ENCODE measurements at regions not wholly inside any gene's neighbourhood (a gene's known extent, or its start where the extent isn't known, plus 50 kb on each side); places are given as distances from the start of the nearest gene placed in this dataset.
"Not testable (repeated sequence)": the region's sequence is repeated elsewhere in the genome, so short reads cannot be mapped to it uniquely, and the experiment has no call there.

DNA sequence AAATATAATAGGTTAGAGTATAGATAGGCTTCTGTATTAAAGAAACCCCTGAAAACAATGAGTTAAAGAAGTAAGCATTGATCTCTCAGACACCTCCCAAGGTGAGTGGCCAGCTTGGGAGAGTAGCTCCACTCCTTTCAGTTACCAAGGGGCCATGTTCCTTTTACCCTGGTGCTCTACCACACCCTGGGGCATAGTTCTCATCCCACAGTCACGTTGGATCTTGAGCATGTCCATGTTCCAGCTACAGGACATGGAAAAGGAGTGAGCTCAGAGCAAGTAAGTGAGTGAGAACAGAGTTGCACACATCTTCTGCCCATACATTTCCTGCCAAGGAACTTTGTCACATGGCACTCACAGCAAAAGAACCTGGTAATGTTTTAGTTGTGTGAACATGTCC is 325.9 kb upstream of the SLC39A10 start:
- Histone ChIP-seq H3K9ac (ENCODE audit: low read length) (no peak overlapping the region), H3K4me3 (ENCODE audit: low read depth in 1 of 2, low read length in 2 of 2) (no peak overlapping the region), H3K27ac (ENCODE audit: low read depth, low read length) (no peak overlapping the region), H3K4me1 (ENCODE audit: insufficient read depth, low read length) (no peaks in the 10 kb centered on the region), H3K36me3 (ENCODE audit: insufficient read depth, low read length) (no peaks in the 10 kb centered on the region), H3K9me3 (ENCODE audit: low read length) (no peaks in the 10 kb centered on the region), H3K27me3 (ENCODE audit: control insufficient read depth in 1 of 2, insufficient read depth in 2 of 2, low read length in 2 of 2) (no peaks in the 10 kb centered on the region)

DNA sequence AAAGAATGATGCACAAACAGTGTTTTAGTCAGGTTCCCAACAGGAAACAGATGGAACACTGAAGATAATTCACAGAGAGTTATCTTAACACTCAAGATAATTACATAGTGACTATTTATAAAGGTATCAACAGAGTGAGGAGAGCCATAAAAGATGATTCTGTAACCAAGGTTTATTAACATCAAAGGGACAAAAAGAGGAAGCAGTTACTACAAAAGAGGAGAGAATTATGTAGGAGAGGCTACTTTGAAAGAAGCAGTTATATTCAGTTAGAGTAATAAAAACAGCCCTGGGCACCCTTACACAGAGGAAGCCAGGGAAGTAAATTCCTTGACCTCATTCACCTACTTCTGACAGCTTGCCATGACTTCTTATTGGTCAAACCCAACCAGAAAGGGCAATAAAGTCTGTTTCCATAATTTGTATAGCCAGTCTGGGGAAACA is 326.5 kb upstream of the SLC39A10 start:
- Histone ChIP-seq H3K36me3 (ENCODE audit: insufficient read depth, low read length) (no peaks in the 10 kb centered on the region), H3K4me3 (ENCODE audit: low read depth in 1 of 2, low read length in 2 of 2) (no peak overlapping the region), H3K4me1 (ENCODE audit: insufficient read depth, low read length) (no peaks in the 10 kb centered on the region), H3K27me3 (ENCODE audit: control insufficient read depth in 1 of 2, insufficient read depth in 2 of 2, low read length in 2 of 2) (no peaks in the 10 kb centered on the region), H3K9me3 (ENCODE audit: low read length) (no peaks in the 10 kb centered on the region), H3K9ac (ENCODE audit: low read length) (no peak overlapping the region), H3K27ac (ENCODE audit: low read depth, low read length) (no peak overlapping the region)

DNA sequence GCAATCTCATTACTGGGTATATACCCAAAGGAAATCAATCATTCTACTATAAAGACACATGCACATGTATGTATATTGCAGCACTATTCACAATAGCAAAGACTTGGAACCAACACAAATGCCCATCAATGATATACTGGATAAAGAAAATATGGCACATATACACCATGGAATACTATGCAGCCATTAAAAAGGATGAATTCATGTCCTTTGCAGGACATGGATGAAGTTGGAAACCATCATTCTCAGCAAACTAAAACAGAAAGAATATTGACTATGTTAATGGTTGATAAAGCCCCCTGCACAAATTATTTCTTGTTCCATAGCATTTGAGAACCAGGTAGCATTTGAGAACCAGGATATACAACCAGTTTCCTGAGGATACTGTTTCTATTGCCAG is 327.2 kb upstream of the SLC39A10 start:
- not testable (repeated sequence) for H3K9ac ChIP-seq (ENCODE audit: low read length); H3K4me3 ChIP-seq (ENCODE audit: low read depth in 1 of 2, low read length in 2 of 2); H3K36me3 ChIP-seq (ENCODE audit: insufficient read depth, low read length); H3K27me3 ChIP-seq (ENCODE audit: control insufficient read depth in 1 of 2, insufficient read depth in 2 of 2, low read length in 2 of 2); H3K9me3 ChIP-seq (ENCODE audit: low read length); H3K4me1 ChIP-seq (ENCODE audit: insufficient read depth, low read length); H3K27ac ChIP-seq (ENCODE audit: low read depth, low read length)

GRCh38 chr2:195326537-195326936 is 330.5 kb upstream of the SLC39A10 start:
- H3K36me3 ChIP-seq (ENCODE audit: insufficient read depth, low read length): no peaks in the 10 kb centered on the region
- H3K27me3 ChIP-seq (ENCODE audit: control insufficient read depth in 1 of 2, insufficient read depth in 2 of 2, low read length in 2 of 2): no peaks in the 10 kb centered on the region
- H3K9ac ChIP-seq (ENCODE audit: low read length): no peak overlapping the region
- H3K27ac ChIP-seq (ENCODE audit: low read depth, low read length): no peak overlapping the region
- peaks cover 4% of the 10 kb centered on the region for H3K4me1 ChIP-seq (ENCODE audit: insufficient read depth, low read length)
- H3K9me3 ChIP-seq (ENCODE audit: low read length): no peaks in the 10 kb centered on the region
- H3K4me3 ChIP-seq (ENCODE audit: low read depth in 1 of 2, low read length in 2 of 2): no peak overlapping the region

DNA sequence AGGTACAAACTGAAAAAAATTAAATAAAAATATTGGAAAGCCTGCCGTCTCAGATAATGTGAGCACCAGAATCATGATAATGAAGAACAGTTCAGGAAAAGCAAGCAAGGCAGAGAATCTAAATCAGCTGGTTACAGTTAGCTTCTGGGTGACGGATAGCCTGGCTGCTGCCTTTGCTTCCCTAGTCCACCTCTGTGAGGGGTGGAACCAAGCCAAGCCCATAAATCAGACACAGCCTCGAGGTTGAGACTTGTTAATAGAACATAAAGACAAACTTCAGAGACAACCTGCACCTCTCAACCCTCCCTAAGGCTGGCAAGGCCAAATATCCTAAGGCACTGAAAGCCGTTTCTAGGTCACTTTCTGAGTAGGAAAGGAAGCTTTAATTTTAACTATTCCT is 334.7 kb upstream of the SLC39A10 start:
- H3K4me3 ChIP-seq (ENCODE audit: low read depth in 1 of 2, low read length in 2 of 2): no peak overlapping the region
- H3K27ac ChIP-seq (ENCODE audit: low read depth, low read length): no peak overlapping the region
- H3K9me3 ChIP-seq (ENCODE audit: low read length): no peaks in the 10 kb centered on the region
- H3K4me1 ChIP-seq (ENCODE audit: insufficient read depth, low read length): peaks cover 4% of the 10 kb centered on the region
- H3K27me3 ChIP-seq (ENCODE audit: control insufficient read depth in 1 of 2, insufficient read depth in 2 of 2, low read length in 2 of 2): no peaks in the 10 kb centered on the region
- no peak overlapping the region for H3K9ac ChIP-seq (ENCODE audit: low read length)
- H3K36me3 ChIP-seq (ENCODE audit: insufficient read depth, low read length): no peaks in the 10 kb centered on the region

GRCh38 chr2:195320413-195320973 is 336.5 kb upstream of the SLC39A10 start:
- Histone ChIP-seq H3K9me3 (ENCODE audit: low read length) (no peaks in the 10 kb centered on the region), H3K27me3 (ENCODE audit: control insufficient read depth in 1 of 2, insufficient read depth in 2 of 2, low read length in 2 of 2) (no peaks in the 10 kb centered on the region), H3K27ac (ENCODE audit: low read depth, low read length) (no peak overlapping the region), H3K36me3 (ENCODE audit: insufficient read depth, low read length) (no peaks in the 10 kb centered on the region), H3K4me1 (ENCODE audit: insufficient read depth, low read length) (peaks cover 4% of the 10 kb centered on the region), H3K9ac (ENCODE audit: low read length) (no peak overlapping the region), H3K4me3 (ENCODE audit: low read depth in 1 of 2, low read length in 2 of 2) (no peak overlapping the region)

- Histone ChIP-seq H3K9me3 (ENCODE audit: low read length) (no peaks in the 10 kb centered on the region), H3K27me3 (ENCODE audit: control insufficient read depth in 1 of 2, insufficient read depth in 2 of 2, low read length in 2 of 2) (no peaks in the 10 kb centered on the region), H3K36me3 (ENCODE audit: insufficient read depth, low read length) (no peaks in the 10 kb centered on the region), H3K4me3 (ENCODE audit: low read depth in 1 of 2, low read length in 2 of 2) (no peak overlapping the region), H3K27ac (ENCODE audit: low read depth, low read length) (no peak overlapping the region), H3K9ac (ENCODE audit: low read length) (no peak overlapping the region), H3K4me1 (ENCODE audit: insufficient read depth, low read length) (peaks cover 4% of the 10 kb centered on the region)
Observed at GRCh38 chr2:195319548-195320412, 337.2 kb upstream of the SLC39A10 start.

DNA sequence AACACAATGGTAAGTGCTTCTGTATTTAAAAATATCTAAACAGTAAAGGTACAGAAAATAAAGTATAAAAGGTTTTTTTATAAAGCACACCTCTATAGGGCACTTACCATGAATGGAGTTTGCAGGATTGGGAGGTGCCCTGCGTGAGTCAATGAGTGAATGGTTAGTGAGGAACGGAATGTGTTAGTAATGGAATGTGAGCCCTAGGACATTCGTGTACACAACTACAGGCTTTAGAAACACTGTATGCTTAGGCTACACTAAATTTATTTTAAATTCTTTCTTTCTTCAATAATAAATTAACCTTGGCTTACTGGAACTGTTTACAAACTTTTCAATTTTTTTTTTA is 337.9 kb upstream of the SLC39A10 start:
- Histone ChIP-seq H3K9me3 (ENCODE audit: low read length) (no peaks in the 10 kb centered on the region), H3K4me1 (ENCODE audit: insufficient read depth, low read length) (peaks cover 4% of the 10 kb centered on the region), H3K27me3 (ENCODE audit: control insufficient read depth in 1 of 2, insufficient read depth in 2 of 2, low read length in 2 of 2) (no peaks in the 10 kb centered on the region), H3K9ac (ENCODE audit: low read length) (no peak overlapping the region), H3K4me3 (ENCODE audit: low read depth in 1 of 2, low read length in 2 of 2) (no peak overlapping the region), H3K27ac (ENCODE audit: low read depth, low read length) (no peak overlapping the region), H3K36me3 (ENCODE audit: insufficient read depth, low read length) (no peaks in the 10 kb centered on the region)

DNA sequence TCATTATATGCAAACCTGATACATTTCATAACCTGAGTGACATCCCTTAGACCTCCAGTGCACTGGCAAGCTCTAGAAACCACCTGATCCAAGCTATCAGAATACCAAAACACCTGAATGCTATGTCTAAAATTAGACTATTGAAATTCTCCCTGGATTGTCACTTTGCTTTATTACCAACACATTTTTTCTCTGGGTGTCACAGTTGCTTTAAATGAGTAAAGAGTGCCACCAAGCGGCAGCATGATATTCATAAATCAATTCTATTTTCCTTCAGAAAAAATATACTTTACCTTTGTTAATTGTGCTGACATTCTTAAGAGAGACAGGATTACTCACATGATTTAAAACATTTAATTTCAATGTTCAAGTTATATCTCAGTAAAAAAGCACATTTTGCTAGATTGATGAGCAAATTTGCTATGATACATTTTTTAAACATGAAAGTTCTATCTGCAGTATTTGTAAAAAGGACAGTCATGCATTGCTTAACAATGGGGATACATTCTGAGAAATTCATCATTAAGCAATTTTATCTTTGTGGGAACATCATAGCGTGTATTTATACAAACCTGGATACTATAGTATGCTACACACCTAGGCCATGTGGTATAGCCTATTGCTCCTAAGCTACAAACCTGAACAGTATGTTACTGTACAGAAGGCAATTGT is 338.4 kb upstream of the SLC39A10 start:
- H3K27ac ChIP-seq (ENCODE audit: low read depth, low read length): no peak overlapping the region
- no peak overlapping the region for H3K9ac ChIP-seq (ENCODE audit: low read length)
- H3K4me1 ChIP-seq (ENCODE audit: insufficient read depth, low read length): peaks cover 4% of the 10 kb centered on the region
- no peak overlapping the region for H3K4me3 ChIP-seq (ENCODE audit: low read depth in 1 of 2, low read length in 2 of 2)
- no peaks in the 10 kb centered on the region for H3K9me3 ChIP-seq (ENCODE audit: low read length)
- no peaks in the 10 kb centered on the region for H3K36me3 ChIP-seq (ENCODE audit: insufficient read depth, low read length)
- H3K27me3 ChIP-seq (ENCODE audit: control insufficient read depth in 1 of 2, insufficient read depth in 2 of 2, low read length in 2 of 2): no peaks in the 10 kb centered on the region

DNA sequence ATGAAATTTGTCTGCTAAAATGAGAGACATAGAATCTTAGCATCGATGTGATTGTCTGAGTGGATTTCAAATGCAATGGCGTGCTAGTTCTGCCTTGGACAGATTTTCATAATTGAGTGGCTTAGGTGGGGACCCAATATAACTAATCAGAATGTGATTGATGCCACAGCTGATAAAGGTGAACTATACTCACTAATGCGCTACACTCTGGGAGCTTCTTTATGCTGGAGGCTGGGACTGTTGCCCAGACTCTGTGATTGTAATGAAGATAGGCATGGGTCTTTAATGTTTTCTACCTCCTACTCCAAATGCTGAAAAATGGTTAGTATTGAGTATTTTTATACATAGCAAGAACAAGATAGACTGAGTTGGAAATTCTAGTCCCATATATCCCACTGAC is 339.5 kb upstream of the SLC39A10 start:
- H3K27ac ChIP-seq (ENCODE audit: low read depth, low read length): no peak overlapping the region
- H3K4me1 ChIP-seq (ENCODE audit: insufficient read depth, low read length): peaks cover 4% of the 10 kb centered on the region
- H3K9me3 ChIP-seq (ENCODE audit: low read length): no peaks in the 10 kb centered on the region
- H3K9ac ChIP-seq (ENCODE audit: low read length): no peak overlapping the region
- no peaks in the 10 kb centered on the region for H3K36me3 ChIP-seq (ENCODE audit: insufficient read depth, low read length)
- H3K4me3 ChIP-seq (ENCODE audit: low read depth in 1 of 2, low read length in 2 of 2): no peak overlapping the region
- H3K27me3 ChIP-seq (ENCODE audit: control insufficient read depth in 1 of 2, insufficient read depth in 2 of 2, low read length in 2 of 2): no peaks in the 10 kb centered on the region

DNA sequence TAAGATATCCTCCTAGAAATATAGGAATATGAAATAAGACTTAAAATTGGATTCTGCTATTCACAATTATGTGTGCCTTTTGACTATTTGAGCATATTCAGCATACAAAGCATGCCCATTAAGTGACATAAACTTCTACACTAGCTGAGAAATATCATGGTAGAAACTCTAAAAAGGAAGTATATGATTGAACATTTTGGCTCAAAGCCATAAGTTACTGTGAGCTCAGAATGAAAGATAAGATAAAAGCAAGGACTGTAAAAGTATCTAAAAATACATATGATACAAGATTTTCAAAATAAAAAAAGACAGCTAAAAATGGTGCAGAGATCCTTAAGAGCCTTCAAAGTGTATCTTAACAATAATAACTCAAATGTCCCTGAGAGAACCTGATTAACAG is 340.5 kb upstream of the SLC39A10 start:
- no peak overlapping the region for H3K9ac ChIP-seq (ENCODE audit: low read length)
- H3K4me1 ChIP-seq (ENCODE audit: insufficient read depth, low read length): no peaks in the 10 kb centered on the region
- no peak overlapping the region for H3K4me3 ChIP-seq (ENCODE audit: low read depth in 1 of 2, low read length in 2 of 2)
- H3K27me3 ChIP-seq (ENCODE audit: control insufficient read depth in 1 of 2, insufficient read depth in 2 of 2, low read length in 2 of 2): no peaks in the 10 kb centered on the region
- no peak overlapping the region for H3K27ac ChIP-seq (ENCODE audit: low read depth, low read length)
- no peaks in the 10 kb centered on the region for H3K36me3 ChIP-seq (ENCODE audit: insufficient read depth, low read length)
- H3K9me3 ChIP-seq (ENCODE audit: low read length): no peaks in the 10 kb centered on the region

All from muscle layer of colon (tissue), 2 donors.